ENCODE measurements at regions not wholly inside any gene's neighbourhood (a gene's known extent, or its start where the extent isn't known, plus 50 kb on each side); places are given as distances from the start of the nearest gene placed in this dataset.

- TF ChIP-seq RERE (CRISPR knock-in tag; IDR thresholded peaks at IDR 0.05; ENCODE audit: borderline replicate concordance): no peak
- no peak for TF ChIP-seq XRCC3 (IDR thresholded peaks at IDR 0.05)
- TF ChIP-seq EZH2 (IDR thresholded peaks at IDR 0.05; ENCODE audit: borderline replicate concordance, low read depth, low read length): no peak
- TF ChIP-seq NR1H2 (CRISPR knock-in tag; IDR thresholded peaks at IDR 0.05): no peak
- TF ChIP-seq ZBTB40 (IDR thresholded peaks at IDR 0.05): no peak
- no peak for TF ChIP-seq ZBTB40 (CRISPR knock-in tag; IDR thresholded peaks at IDR 0.05)
- no peak for TF ChIP-seq FOXP4 (CRISPR knock-in tag; IDR thresholded peaks at IDR 0.05; ENCODE audit: borderline replicate concordance)
Measured at GRCh38 chr3:111315930-111316587, 225.9 kb upstream of the CD96 start (continued).
